Tibial artery (tissue), 4 donors: ENCODE measurements at regions not wholly inside any gene's neighbourhood (a gene's known extent, or its start where the extent isn't known, plus 50 kb on each side); places are given as distances from the start of the nearest gene placed in this dataset.

Source experiments
- DNase-seq, 2 donors: peaks; one replicate each; pipeline ENCODE4 v3.0.0-alpha.2; 2019
- H3K27ac ChIP-seq, 2 donors: fragments of 200-600 bp; sonication (generic) in 1 of 2; 1 replicate in 1 of 2; 2 replicates in 1 of 2; pipeline ENCODE4 v1.5.1; 2018 to 2019; ENCODE audit warnings: mild to moderate bottlenecking in 1 of 2
- H3K27me3 ChIP-seq, 2 donors: fragments of 200-600 bp; sonication (generic) in 1 of 2; one replicate each; pipeline versions ENCODE4 v1.5.1 to v1.6.0; 2016 to 2019
- H3K36me3 ChIP-seq, 3 donors: fragments of 200-600 bp; sonication (generic) in 2 of 3; one replicate each; pipeline ENCODE4 v1.5.1; 2016 to 2019; ENCODE audit warnings: mild to moderate bottlenecking in 2 of 3
- H3K4me1 ChIP-seq, 4 donors: fragments of 200-600 bp; sonication (generic) in 2 of 4; 1 replicate in 3 of 4; 2 replicates in 1 of 4; pipeline ENCODE4 v1.5.1; 2016 to 2019
- H3K4me3 ChIP-seq, 2 donors: fragments of 200-600 bp; sonication (generic) in 1 of 2; 1 replicate in 1 of 2; 2 replicates in 1 of 2; pipeline ENCODE4 v1.5.1; 2018 to 2019; ENCODE audit warnings: mild to moderate bottlenecking in 2 of 2
- H3K9me3 ChIP-seq, 3 donors: fragments of 200-600 bp; sonication (generic) in 1 of 3; one replicate each; pipeline ENCODE4 v1.5.1; 2016 to 2019
- CTCF ChIP-seq, 2 experiments: fragments of 200-600 bp in 1 of 2; fragments of 450-650 bp in 1 of 2; IDR thresholded peaks; one replicate each; pipeline ENCODE4 v1.5.1; 2017 to 2019; ENCODE audit warnings: antibody characterized with exemption in 2 of 2, mild to moderate bottlenecking in 1 of 2, moderate library complexity in 1 of 2
- intact Hi-C: fragments of 100-400 bp; cut with DNase I; formaldehyde crosslinking; loops from one replicate; pipeline ENCODE4 v1.15.0; 2023; ENCODE audit warnings: low total_unique reads

DNA sequence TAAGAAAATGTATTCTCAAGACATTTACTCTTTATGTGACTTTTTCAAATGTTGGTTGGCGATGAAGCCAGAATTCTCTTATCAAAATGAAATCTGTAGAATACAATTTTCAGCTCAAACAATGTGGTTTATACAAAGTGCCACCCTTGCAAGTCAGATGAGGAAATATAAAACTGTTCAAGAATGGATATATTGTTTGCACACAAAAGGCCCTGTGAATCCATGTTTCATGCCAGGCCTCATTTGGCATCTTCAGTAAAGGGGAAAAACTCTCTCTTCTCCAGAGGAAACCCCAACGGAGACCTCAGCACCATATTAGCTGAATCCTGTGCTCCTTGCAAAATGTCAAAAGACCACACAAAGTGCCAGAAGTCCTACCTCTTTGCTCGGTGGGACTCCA is 310.4 kb downstream of the RRAGC start:
- no peaks in the 10 kb centered on the region for H3K4me1 ChIP-seq
- no peak overlapping the region for H3K27ac ChIP-seq
- H3K36me3 ChIP-seq: no peaks in the 10 kb centered on the region
- H3K27me3 ChIP-seq: peaks cover 0 to 13% of the 10 kb centered on the region in 2 donors
- no peak for DNase-seq
- no peak for TF ChIP-seq CTCF (IDR thresholded peaks at IDR 0.05)
- no peak overlapping the region for H3K4me3 ChIP-seq
- no peaks in the 10 kb centered on the region for H3K9me3 ChIP-seq
- intact Hi-C loops: no loop called here

DNA sequence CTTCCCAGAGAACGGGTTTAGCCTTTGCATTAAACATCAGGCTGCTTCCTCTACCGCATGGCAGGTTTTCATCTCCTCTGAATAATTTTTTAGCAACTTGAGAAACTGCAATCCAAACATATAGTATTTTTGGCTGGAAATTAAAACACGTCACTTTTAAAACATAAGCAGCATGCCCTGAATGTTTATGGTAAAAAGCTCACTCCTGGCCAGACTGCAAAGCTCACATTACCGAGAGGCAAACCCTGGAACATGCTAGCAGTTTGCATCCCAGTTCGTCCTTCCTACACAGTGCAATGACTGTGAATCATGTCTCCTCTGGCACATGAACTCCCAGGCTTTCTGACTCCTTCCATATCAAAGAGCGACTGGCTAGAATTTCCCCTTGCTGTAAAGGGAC is 312.3 kb downstream of the RRAGC start:
- intact Hi-C loops: no loop called here
- DNase-seq: no peak

DNA sequence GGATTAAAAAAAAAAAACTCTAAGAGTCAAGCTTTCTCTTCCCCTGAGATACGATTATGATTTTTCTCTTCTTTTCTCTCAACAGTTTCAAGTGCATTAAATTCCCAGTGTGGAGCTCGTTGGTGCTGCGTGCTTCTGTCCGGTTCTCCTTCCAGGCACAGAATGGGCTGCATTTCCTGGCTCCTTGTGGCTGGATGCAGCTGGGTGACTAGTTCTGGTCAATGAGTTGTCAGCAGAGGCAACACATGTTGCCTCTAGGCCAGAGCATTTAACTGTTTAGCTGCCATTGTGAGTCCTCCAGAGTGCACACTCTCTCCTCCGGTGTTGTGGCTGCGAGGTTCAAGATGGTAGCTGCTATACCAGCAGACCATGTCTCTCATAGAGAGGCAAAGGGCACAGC is 312.9 kb downstream of the RRAGC start:
- DNase-seq: no peak
- no peak for TF ChIP-seq CTCF (IDR thresholded peaks at IDR 0.05)
- H3K27ac ChIP-seq: no peak overlapping the region

More for the DNA sequence above, 312.3 kb downstream of the RRAGC start:
- no peaks in the 10 kb centered on the region for H3K36me3 ChIP-seq
- H3K9me3 ChIP-seq: no peaks in the 10 kb centered on the region
- no peak overlapping the region for H3K27ac ChIP-seq
- TF ChIP-seq CTCF (IDR thresholded peaks at IDR 0.05): no peak
- no peak overlapping the region for H3K4me3 ChIP-seq
- peaks cover 0 to 14% of the 10 kb centered on the region in 2 donors for H3K27me3 ChIP-seq
- no peaks in the 10 kb centered on the region for H3K4me1 ChIP-seq

DNA sequence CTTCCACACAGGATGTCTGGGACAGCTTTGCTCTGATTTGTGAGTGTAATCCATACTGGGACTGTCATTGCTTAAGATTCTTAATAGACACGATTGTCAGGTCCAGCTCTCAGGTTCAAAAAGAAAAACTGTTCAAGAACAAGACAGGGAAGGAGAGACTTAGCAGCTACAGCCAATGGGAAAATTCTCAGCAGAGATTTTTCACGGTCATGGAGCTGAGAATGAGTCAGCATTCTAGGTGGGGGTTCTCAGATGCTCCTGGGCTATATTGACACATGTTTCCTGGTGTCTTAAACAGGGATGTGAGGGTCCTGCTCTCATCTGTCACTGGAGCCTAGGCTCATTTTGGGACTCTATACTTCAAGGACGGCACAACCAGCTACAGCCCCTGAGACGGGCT is 318.3 kb downstream of the RRAGC start:
- H3K36me3 ChIP-seq: no peaks in the 10 kb centered on the region
- intact Hi-C loops: no loop called here
- TF ChIP-seq CTCF (IDR thresholded peaks at IDR 0.05): no peak
- peaks cover 0 to 19% of the 10 kb centered on the region in 2 donors for H3K27me3 ChIP-seq
- no peak for DNase-seq
- no peaks in the 10 kb centered on the region for H3K9me3 ChIP-seq
- no peak overlapping the region for H3K27ac ChIP-seq
- no peaks in the 10 kb centered on the region for H3K4me1 ChIP-seq
- no peak overlapping the region for H3K4me3 ChIP-seq

More for the DNA sequence above, 312.9 kb downstream of the RRAGC start:
- Histone ChIP-seq H3K4me3 (no peak overlapping the region), H3K4me1 (no peaks in the 10 kb centered on the region), H3K36me3 (no peaks in the 10 kb centered on the region), H3K27me3 (peaks cover 0 to 17% of the 10 kb centered on the region in 2 donors), H3K9me3 (no peaks in the 10 kb centered on the region)
- intact Hi-C loops: no loop called here

GRCh38 chr1:38539931-38540330 is 319.6 kb downstream of the RRAGC start:
- Histone ChIP-seq H3K36me3 (no peaks in the 10 kb centered on the region), H3K4me1 (no peaks in the 10 kb centered on the region), H3K27ac (no peak overlapping the region), H3K9me3 (no peaks in the 10 kb centered on the region), H3K4me3 (no peak overlapping the region), H3K27me3 (peaks cover 0 to 17% of the 10 kb centered on the region in 2 donors)
- TF ChIP-seq CTCF (IDR thresholded peaks at IDR 0.05): no peak
- intact Hi-C loops: no loop called here
- no peak for DNase-seq

- H3K9me3 ChIP-seq: no peaks in the 10 kb centered on the region
- intact Hi-C loops: no loop called here
- no peaks in the 10 kb centered on the region for H3K36me3 ChIP-seq
- no peak overlapping the region for H3K27ac ChIP-seq
- peaks cover 0 to 23% of the 10 kb centered on the region in 2 donors for H3K27me3 ChIP-seq
- no peak for TF ChIP-seq CTCF (IDR thresholded peaks at IDR 0.05)
- no peak for DNase-seq
- H3K4me3 ChIP-seq: no peak overlapping the region
- no peaks in the 10 kb centered on the region for H3K4me1 ChIP-seq
These were observed 320.7 kb downstream of the RRAGC start for GRCh38 chr1:38538834-38539233.
